Islet precursor cell (in vitro differentiated cells): ENCODE measurements at regions not wholly inside any gene's neighbourhood (a gene's known extent, or its start where the extent isn't known, plus 50 kb on each side); places are given as distances from the start of the nearest gene placed in this dataset.

Experiments
- DNase-seq: peaks from one replicate; pipeline ENCODE4 v3.0.0-alpha.2; 2018

GRCh38 chr7:136664537-136664936, 203.9 kb upstream of the CHRM2 start:
- no peak for DNase-seq

- DNase-seq, result no peak
Observed at GRCh38 chr7:136657482-136657921, 210.9 kb upstream of the CHRM2 start.

GRCh38 chr7:136656516-136656915, 211.9 kb upstream of the CHRM2 start:
- no peak for DNase-seq

GRCh38 chr7:136655414-136655813, 213.0 kb upstream of the CHRM2 start:
- DNase-seq, result no peak

- no peak for DNase-seq
Observed at GRCh38 chr7:136654406-136654805, 214.0 kb upstream of the CHRM2 start.

GRCh38 chr7:136652635-136653370, 215.6 kb upstream of the CHRM2 start:
- DNase-seq, result no peak

GRCh38 chr7:136640977-136641376, 227.5 kb upstream of the CHRM2 start:
- no peak for DNase-seq

- DNase-seq, result no peak
Observed at GRCh38 chr7:136637813-136638212, 230.6 kb upstream of the CHRM2 start.

- DNase-seq, result no peak
Observed at GRCh38 chr7:136635751-136636150, 232.7 kb upstream of the CHRM2 start.

- no peak for DNase-seq
Observed at GRCh38 chr7:136618818-136619217, 249.6 kb upstream of the CHRM2 start.

- DNase-seq, result no peak
Observed at GRCh38 chr7:136617176-136617575, 251.3 kb upstream of the CHRM2 start.

- DNase-seq, result no peak
Observed at GRCh38 chr7:136605532-136606329, 262.7 kb upstream of the CHRM2 start.

- no peak for DNase-seq
Observed at GRCh38 chr7:136601772-136602171, 266.7 kb upstream of the CHRM2 start.

- DNase-seq, result no peak
Observed at GRCh38 chr7:136600475-136600874, 268.0 kb upstream of the CHRM2 start.

- DNase-seq, result no peak
Observed at GRCh38 chr7:136594739-136595144, 273.7 kb upstream of the CHRM2 start.

- DNase-seq, result no peak
Observed at GRCh38 chr7:136588216-136588615, 280.2 kb upstream of the CHRM2 start.

- DNase-seq, result no peak
Observed at GRCh38 chr7:136585954-136586670, 282.3 kb upstream of the CHRM2 start.

- no peak for DNase-seq
Observed at GRCh38 chr7:136566491-136566890, 302.0 kb upstream of the CHRM2 start.

- DNase-seq, result no peak
Observed at GRCh38 chr7:136555933-136556332, 312.5 kb upstream of the CHRM2 start.

- no peak for DNase-seq
Observed at GRCh38 chr7:136551618-136552017, 316.8 kb upstream of the CHRM2 start.

- no peak for DNase-seq
Observed at GRCh38 chr7:136549756-136550155, 318.7 kb upstream of the CHRM2 start.

GRCh38 chr7:136533732-136534131, 334.7 kb upstream of the CHRM2 start:
- DNase-seq, result no peak

GRCh38 chr7:136530831-136531230, 337.6 kb upstream of the CHRM2 start:
- DNase-seq, result no peak

GRCh38 chr7:136528329-136528728, 340.1 kb upstream of the CHRM2 start:
- DNase-seq, result peak; percentile 58
